Heart right ventricle (tissue), 16 donors: ENCODE measurements at regions not wholly inside any gene's neighbourhood (a gene's known extent, or its start where the extent isn't known, plus 50 kb on each side); places are given as distances from the start of the nearest gene placed in this dataset.
A peak's percentile ranks its signal among the peaks of the same experiment; 100 is the strongest.

Experiments
- ATAC-seq, 8 donors: fragments of 200-7000 bp; cut with Tn5 transposase; one replicate each; pipeline ENCODE4 v1.9.1; 2020; ENCODE audit warnings: mild to moderate bottlenecking in 8 of 8, moderate library complexity in 8 of 8, moderate number of reproducible peaks in 1 of 8
- DNase-seq, 2 donors: peaks; one replicate each; pipeline ENCODE4 v3.0.0-alpha.2; 2020
- H3K27ac ChIP-seq, 10 donors: fragments of 200-600 bp; sonication (generic) in 2 of 10; one replicate each; pipeline versions ENCODE4 v1.5.0 to v1.8.0; 2020 to 2022; ENCODE audit warnings: mild to moderate bottlenecking in 3 of 10
- H3K27me3 ChIP-seq, 7 donors: fragments of 200-600 bp; one replicate each; pipeline ENCODE4 v1.8.0; 2021 to 2022; ENCODE audit warnings: mild to moderate bottlenecking in 2 of 7
- H3K36me3 ChIP-seq, 9 donors: fragments of 200-600 bp; sonication (generic) in 1 of 9; one replicate each; pipeline versions ENCODE4 v1.5.0 to v1.8.0; 2020 to 2022; ENCODE audit warnings: mild to moderate bottlenecking in 2 of 9
- H3K4me1 ChIP-seq, 9 donors: fragments of 200-600 bp; sonication (generic) in 1 of 9; one replicate each; pipeline versions ENCODE4 v1.5.0 to v1.8.0; 2020 to 2022; ENCODE audit warnings: mild to moderate bottlenecking in 4 of 9
- H3K4me3 ChIP-seq, 10 donors: fragments of 200-600 bp; sonication (generic) in 2 of 10; one replicate each; pipeline versions ENCODE4 v1.5.0 to v1.8.0; 2020 to 2022; ENCODE audit warnings: mild to moderate bottlenecking in 7 of 10, moderate library complexity in 2 of 10
- H3K9me3 ChIP-seq, 11 donors: fragments of 200-600 bp in 10 of 11; sonication (generic) in 2 of 11; one replicate each; pipeline versions ENCODE4 v1.5.0 to v1.8.0; 2013 to 2022; ENCODE audit warnings: mild to moderate bottlenecking in 2 of 11, control low read depth in 1 of 11, moderate library complexity in 1 of 11
- WGBS, 2 donors: extraction: QIAGEN DNeasy Blood & Tissue Kit; methylation state at CpG; one replicate each; pipeline ENCODE4 v1.1.7; 2013; ENCODE audit warnings: inconsistent platforms in 1 of 2; 5-methylcytosine and 5-hydroxymethylcytosine counted together
- intact Hi-C, 10 donors: fragments of 100-400 bp; cut with DNase I; formaldehyde crosslinking; loops; one replicate each; pipeline versions ENCODE4 v1.11.1 to v1.14.2; 2022
- TF ChIP-seq, protein P1 (sequence below), 9 donors: fragments of 200-600 bp; sonication (generic) in 2 of 9; IDR thresholded peaks; one replicate each; pipeline versions ENCODE4 v1.5.0 to v1.8.0; 2021 to 2022; ENCODE audit warnings: antibody characterized with exemption in 9 of 9, mild to moderate bottlenecking in 5 of 9, moderate library complexity in 1 of 9
- donor health status: Arrhythmogenic right ventricular cardiomyopathy.
- donor health status: ischemic (EF 13 %, LVEDD 7.1; RV severe dilation, severe dysfunction).
- donor health status: healthy with polysubstance abuse.
- donor health status: DM: no; HTN: yes; CAD: no.
- donor health status: DM: no; HTN: no; CAD: no.
- donor health status: ischemic (EF 25% LVEDD 6.9; RV normal size, moderate dysfunction).
- donor health status: ischemic (EF 25% LVEDD 5.7; RV mildly dilated, moderate dysfunction).
- donor health status: healthy.
- donor health status: DM: yes; HTN: yes; CAD: no.
- donor health status: Ischemic cardiomyopathy.
- donor health status: ischemic (EF 35%, LVEDD 5.7; RV mildly dilated, moderate dysfunction).
- donor health status: nonischemic (EF 11% LVEDD 7.7; RV severe dilation, severe dysfunction).
- donor health status: DM: yes; HTN: yes; CAD: no.
- donor health status: PGD.
- donor health status: ischemic (EF 29% LVEDD 5.4; RV normal size, mild dysfunction).
- donor health status: nonischemic (EF 23%, LVEDD 6.1; RV moderate dilation, normal function).

DNA sequence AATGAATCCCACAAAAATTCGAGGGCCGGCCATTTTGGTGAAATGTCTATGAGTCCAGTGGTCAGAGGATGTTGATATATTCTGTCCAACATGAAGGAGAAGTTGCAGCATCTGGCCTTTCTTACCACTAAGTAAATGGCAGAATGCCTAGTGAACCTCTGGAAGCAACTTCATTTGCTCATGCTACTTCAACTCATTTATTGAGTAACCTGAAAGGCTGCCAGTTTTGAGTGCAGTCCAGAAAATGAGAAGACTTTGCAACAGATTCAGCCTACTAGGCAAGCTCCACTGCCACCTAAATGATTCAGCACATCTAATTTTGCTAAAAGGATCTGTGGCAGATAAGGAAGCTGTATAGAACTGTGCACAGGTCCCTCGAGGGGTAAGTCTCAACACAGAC lies 265.0 kb downstream of the OPA1 start:
- WGBS, 2 donors, result 84 to 91% methylated on average over 3 of the region's 3 CpGs
- H3K9me3 ChIP-seq, result no peaks in the 10 kb centered on the region
- ATAC-seq (peak in 3 of 8 donors; percentile 42 to 62 (median 50)), DNase-seq (no peak)
- intact Hi-C loops, result no loop called here
- no peaks in the 10 kb centered on the region for H3K36me3 ChIP-seq
- H3K27me3 ChIP-seq, result no peaks in the 10 kb centered on the region
- H3K27ac ChIP-seq, result no peak overlapping the region
- H3K4me1 ChIP-seq, result peaks cover 0 to 34% (median 22%) of the 10 kb centered on the region in 9 donors
- TF ChIP-seq, protein P1, sequence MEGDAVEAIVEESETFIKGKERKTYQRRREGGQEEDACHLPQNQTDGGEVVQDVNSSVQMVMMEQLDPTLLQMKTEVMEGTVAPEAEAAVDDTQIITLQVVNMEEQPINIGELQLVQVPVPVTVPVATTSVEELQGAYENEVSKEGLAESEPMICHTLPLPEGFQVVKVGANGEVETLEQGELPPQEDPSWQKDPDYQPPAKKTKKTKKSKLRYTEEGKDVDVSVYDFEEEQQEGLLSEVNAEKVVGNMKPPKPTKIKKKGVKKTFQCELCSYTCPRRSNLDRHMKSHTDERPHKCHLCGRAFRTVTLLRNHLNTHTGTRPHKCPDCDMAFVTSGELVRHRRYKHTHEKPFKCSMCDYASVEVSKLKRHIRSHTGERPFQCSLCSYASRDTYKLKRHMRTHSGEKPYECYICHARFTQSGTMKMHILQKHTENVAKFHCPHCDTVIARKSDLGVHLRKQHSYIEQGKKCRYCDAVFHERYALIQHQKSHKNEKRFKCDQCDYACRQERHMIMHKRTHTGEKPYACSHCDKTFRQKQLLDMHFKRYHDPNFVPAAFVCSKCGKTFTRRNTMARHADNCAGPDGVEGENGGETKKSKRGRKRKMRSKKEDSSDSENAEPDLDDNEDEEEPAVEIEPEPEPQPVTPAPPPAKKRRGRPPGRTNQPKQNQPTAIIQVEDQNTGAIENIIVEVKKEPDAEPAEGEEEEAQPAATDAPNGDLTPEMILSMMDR (IDR thresholded peaks at IDR 0.05), result no peak
- H3K4me3 ChIP-seq, result no peak overlapping the region

GRCh38 chr3:193859195-193859594 lies 266.2 kb downstream of the OPA1 start:
- intact Hi-C loops, result no loop called here
- peaks cover 0 to 38% (median 28%) of the 10 kb centered on the region in 9 donors for H3K4me1 ChIP-seq
- H3K27ac ChIP-seq, result no peak overlapping the region
- no peaks in the 10 kb centered on the region for H3K36me3 ChIP-seq
- no peaks in the 10 kb centered on the region for H3K27me3 ChIP-seq
- no peak overlapping the region for H3K4me3 ChIP-seq
- ATAC-seq, result no peak
- 93 to 98% methylated on average over 3 of the region's 3 CpGs for WGBS, 2 donors
- TF ChIP-seq, protein P1 (IDR thresholded peaks at IDR 0.05), result no peak
- no peaks in the 10 kb centered on the region for H3K9me3 ChIP-seq
- DNase-seq, result no peak

DNA sequence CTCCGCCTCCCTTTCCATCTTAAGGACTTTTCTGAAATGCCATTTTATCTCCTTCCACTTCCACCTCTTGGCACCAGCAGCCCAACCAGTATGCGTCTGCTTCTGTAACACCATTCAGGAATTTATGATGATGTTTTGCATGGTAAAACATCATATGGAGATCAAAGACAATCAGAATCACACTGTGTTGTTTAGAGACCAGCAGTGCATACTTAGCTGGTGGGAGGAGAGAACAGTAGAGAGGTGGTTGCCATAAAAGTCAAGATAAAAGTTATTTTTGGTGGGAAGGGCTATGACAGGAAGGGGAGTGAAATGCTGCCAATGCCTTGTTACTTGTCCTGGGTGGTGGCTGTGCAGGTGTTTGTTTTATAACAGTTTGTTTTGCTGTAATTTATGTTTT lies 268.0 kb downstream of the OPA1 start:
- H3K27me3 ChIP-seq, result no peaks in the 10 kb centered on the region
- TF ChIP-seq, protein P1 (IDR thresholded peaks at IDR 0.05), result no peak
- H3K36me3 ChIP-seq, result no peaks in the 10 kb centered on the region
- no peak for DNase-seq
- intact Hi-C loops, result loop anchor here in 4 of 10 donors (2.0 to 5.0 kb wide), 4 partner anchors 59 to 276 kb away; partner anchors contain the start of gene HES1 (in 2 of the 4)
- H3K27ac ChIP-seq, result peak overlapping the region in 7 of 10 donors; percentile 12 to 66 (median 47)
- no peak overlapping the region for H3K4me3 ChIP-seq
- 69 to 70% methylated on average over 2 of the region's 2 CpGs for WGBS, 2 donors
- peak in 7 of 8 donors; percentile 41 to 83 (median 76) for ATAC-seq
- peaks cover 0 to 41% (median 34%) of the 10 kb centered on the region in 9 donors for H3K4me1 ChIP-seq
- no peaks in the 10 kb centered on the region for H3K9me3 ChIP-seq

DNA sequence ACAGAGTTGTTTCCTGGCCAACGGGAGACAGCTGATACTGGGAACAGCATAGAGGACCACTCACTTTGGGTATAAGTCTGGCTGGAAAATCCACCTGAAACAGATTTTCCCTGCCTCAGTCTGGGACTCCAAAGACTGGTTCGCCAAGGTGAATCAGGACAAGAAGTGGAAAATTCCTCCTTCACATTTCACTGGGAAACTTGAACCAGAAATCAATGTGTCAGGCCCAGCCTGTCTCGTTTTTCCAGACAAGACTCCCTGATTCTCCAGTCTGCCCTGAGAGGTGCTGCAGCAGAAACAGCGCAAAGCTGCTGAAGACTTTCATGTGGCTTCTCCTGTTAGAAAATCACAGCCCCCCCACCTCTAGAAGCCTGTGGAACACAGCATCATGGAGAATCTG lies 269.8 kb downstream of the OPA1 start:
- no peak for ATAC-seq
- intact Hi-C loops, result loop anchor here in 4 of 10 donors (5.0 kb wide), 3 partner anchors 61 to 274 kb away; partner anchors contain the start of gene HES1 (in 2 of the 4)

More for the DNA sequence above, 269.8 kb downstream of the OPA1 start:
- no peak overlapping the region for H3K4me3 ChIP-seq
- no peaks in the 10 kb centered on the region for H3K27me3 ChIP-seq
- 82 to 86% methylated on average over 4 of the region's 4 CpGs for WGBS, 2 donors
- peak overlapping the region in 3 of 10 donors; percentile 45 to 67 (median 66) for H3K27ac ChIP-seq
- no peak for DNase-seq
- H3K4me1 ChIP-seq, result peaks cover 0 to 41% (median 34%) of the 10 kb centered on the region in 9 donors
- no peaks in the 10 kb centered on the region for H3K36me3 ChIP-seq
- no peaks in the 10 kb centered on the region for H3K9me3 ChIP-seq
- TF ChIP-seq, protein P1 (IDR thresholded peaks at IDR 0.05), result no peak
